ENCODE measurements at regions not wholly inside any gene's neighbourhood (a gene's known extent, or its start where the extent isn't known, plus 50 kb on each side); places are given as distances from the start of the nearest gene placed in this dataset.

DNA sequence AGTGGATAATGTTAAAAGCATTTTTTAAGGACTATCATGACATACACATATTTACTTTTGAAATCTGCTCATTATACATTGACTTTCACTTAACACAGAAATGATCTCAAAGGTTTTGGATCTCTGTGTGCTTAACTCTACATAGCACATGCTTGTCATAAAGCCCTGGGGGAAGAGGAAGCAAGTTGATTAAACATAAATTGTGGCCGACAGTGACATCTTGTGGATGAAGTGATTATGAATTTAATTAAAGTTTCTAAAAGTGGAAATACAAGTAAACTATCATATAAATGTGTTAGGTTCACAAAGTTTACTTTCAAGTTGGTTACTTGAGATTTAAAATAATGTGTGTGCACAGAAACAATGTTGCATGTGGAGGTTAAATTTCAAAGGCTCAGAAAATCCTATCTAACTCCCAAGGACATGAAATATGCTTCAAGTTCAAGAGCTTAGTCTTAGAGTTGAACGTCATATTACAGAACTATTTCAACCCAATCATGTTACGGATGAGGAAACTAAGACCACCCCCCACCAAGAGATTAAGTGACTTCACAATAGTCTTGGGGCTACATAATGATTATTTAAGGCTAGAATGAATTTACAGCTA lies 1247.8 kb downstream of the GATA3 start:
- Histone ChIP-seq H3K4me3 (no peak overlapping the region), H3K36me3 (no peaks in the 10 kb centered on the region), H3K9me3 (no peaks in the 10 kb centered on the region), H3K27me3 (peaks cover 12% of the 10 kb centered on the region), H3K27ac (no peak overlapping the region), H3K4me1 (no peaks in the 10 kb centered on the region)
- ATAC-seq (peak; percentile 79), DNase-seq (no peak)
- TF ChIP-seq, protein P1, sequence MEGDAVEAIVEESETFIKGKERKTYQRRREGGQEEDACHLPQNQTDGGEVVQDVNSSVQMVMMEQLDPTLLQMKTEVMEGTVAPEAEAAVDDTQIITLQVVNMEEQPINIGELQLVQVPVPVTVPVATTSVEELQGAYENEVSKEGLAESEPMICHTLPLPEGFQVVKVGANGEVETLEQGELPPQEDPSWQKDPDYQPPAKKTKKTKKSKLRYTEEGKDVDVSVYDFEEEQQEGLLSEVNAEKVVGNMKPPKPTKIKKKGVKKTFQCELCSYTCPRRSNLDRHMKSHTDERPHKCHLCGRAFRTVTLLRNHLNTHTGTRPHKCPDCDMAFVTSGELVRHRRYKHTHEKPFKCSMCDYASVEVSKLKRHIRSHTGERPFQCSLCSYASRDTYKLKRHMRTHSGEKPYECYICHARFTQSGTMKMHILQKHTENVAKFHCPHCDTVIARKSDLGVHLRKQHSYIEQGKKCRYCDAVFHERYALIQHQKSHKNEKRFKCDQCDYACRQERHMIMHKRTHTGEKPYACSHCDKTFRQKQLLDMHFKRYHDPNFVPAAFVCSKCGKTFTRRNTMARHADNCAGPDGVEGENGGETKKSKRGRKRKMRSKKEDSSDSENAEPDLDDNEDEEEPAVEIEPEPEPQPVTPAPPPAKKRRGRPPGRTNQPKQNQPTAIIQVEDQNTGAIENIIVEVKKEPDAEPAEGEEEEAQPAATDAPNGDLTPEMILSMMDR (IDR thresholded peaks at IDR 0.05): peak; percentile 44
- intact Hi-C loops (cut with DNase I): no loop called here

DNA sequence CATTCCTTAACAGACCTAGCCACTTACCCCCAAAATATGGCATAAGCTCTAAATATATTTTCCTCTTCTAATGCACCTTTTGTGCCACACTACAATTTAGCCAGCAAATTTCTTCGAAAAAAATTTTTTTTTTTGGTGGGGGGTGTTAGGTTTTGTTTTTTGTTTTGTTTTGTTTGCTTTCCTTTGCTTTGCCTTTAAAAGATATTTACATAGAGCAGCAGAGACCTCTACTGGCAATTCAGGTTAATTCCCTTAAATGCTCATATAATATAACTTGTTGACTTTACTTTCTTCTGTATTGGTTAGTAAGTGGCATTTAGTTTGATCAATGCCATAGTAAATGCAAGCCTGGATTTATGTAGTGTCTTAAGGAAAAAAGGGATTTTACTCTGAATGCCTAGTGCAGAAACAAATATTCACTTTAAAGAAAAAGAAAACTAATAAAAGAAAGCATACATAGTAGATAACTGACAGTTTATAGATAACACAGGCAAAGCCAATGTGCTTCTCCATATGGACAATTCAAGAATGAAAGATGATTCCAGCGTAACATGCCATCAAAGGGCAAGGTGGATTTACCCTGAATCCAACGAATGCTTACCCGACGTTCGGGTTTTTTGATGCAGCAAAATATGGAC lies 1250.6 kb downstream of the GATA3 start:
- intact Hi-C loops (cut with DNase I): no loop called here
- H3K4me3 ChIP-seq: no peak overlapping the region
- H3K27ac ChIP-seq: no peak overlapping the region
- DNase-seq: no peak
- no peaks in the 10 kb centered on the region for H3K4me1 ChIP-seq
- H3K36me3 ChIP-seq: no peaks in the 10 kb centered on the region
- H3K9me3 ChIP-seq: no peaks in the 10 kb centered on the region
- TF ChIP-seq, protein P1 (IDR thresholded peaks at IDR 0.05): peak; percentile 42
- no peak for ATAC-seq
- peaks cover 21% of the 10 kb centered on the region for H3K27me3 ChIP-seq

DNA sequence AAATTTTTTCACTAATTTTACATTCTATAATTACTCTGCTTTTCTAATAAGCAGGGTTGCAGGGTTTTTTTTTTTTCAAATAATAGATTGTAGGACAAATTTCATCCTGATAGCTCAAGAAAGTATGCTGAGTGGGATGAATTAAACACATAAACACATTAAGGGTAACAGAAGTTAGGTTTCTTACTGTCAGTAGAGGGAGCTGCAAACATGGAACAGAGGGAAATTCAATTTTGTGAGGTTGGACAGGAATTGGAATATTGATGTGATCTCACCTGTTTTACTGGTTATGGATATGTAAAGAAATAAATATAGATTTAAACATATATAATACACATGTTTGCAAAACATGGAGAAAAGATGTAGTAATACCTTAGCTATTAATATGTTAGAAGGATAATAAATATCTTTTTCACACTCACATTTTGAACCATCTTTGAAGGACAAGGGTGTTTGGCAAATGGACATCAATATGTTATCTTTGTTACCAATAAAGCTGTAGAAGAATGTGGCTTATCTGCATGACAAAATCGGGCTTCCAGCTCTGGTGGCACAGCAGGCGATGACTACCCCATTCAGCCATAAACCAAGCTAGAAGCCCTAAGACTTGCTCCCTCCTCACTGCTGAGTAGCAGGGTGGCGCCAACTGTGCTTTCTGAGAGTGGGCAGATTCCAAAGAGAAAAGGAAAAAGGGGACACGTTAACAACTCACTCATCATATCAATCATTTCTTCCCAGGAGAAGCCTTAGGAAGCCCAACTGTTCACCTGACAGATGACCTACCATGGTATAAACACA lies 1257.4 kb downstream of the GATA3 start:
- intact Hi-C loops (cut with DNase I): no loop called here
- no peaks in the 10 kb centered on the region for H3K36me3 ChIP-seq
- TF ChIP-seq, protein P1 (IDR thresholded peaks at IDR 0.05): no peak
- DNase-seq (no peak), ATAC-seq (no peak)
- H3K27ac ChIP-seq: no peak overlapping the region
- peaks cover 18% of the 10 kb centered on the region for H3K27me3 ChIP-seq
- no peaks in the 10 kb centered on the region for H3K4me1 ChIP-seq
- no peaks in the 10 kb centered on the region for H3K9me3 ChIP-seq
- H3K4me3 ChIP-seq: no peak overlapping the region

DNA sequence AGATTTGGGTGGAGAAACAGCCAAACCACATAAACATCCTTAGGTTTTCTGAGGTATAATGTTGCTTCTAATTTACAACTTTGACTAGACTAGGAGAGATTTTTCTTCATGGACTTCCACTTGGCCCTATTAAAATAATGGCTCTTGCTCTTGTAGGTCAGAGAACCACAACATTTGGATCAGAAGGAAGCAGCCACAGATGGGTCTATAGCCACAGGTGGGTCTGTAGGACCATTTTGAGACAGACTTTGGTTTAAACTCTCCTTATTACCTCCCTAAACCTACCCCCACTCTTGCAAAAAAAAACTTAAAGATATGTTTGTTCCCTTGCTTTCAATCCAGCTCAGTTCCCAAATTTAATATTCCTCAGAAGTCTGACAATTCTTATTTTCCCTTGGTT lies 1260.8 kb downstream of the GATA3 start:
- no peak for DNase-seq
- TF ChIP-seq, protein P1 (IDR thresholded peaks at IDR 0.05): no peak
- Histone ChIP-seq H3K9me3 (no peaks in the 10 kb centered on the region), H3K4me1 (no peaks in the 10 kb centered on the region), H3K4me3 (no peak overlapping the region), H3K36me3 (no peaks in the 10 kb centered on the region), H3K27ac (no peak overlapping the region), H3K27me3 (peaks cover 7% of the 10 kb centered on the region)
- no peak for ATAC-seq
- intact Hi-C loops (cut with DNase I): no loop called here

DNA sequence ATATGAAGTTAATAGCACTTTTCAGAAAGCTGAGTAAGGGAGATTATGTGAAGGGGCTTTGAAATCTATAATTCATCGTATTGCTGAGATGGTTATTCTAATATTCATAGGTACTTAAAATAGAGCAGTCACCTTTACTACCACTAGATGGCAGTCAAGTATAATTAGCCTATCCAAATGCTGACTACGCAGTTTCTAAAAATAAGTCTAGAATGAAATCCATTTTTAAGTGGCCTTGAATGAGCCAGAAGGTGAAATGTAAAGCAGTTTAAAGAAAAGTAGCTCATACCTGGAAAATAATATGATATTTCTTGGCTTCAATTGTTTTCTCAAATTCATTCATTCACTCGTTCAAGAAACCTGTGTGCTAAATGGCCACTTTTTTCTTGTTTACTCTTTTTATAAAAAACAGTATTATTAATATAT lies 1277.1 kb downstream of the GATA3 start:
- no peak overlapping the region for H3K4me3 ChIP-seq
- no peaks in the 10 kb centered on the region for H3K4me1 ChIP-seq
- DNase-seq (no peak), ATAC-seq (peak; percentile 83)
- no peaks in the 10 kb centered on the region for H3K36me3 ChIP-seq
- H3K27me3 ChIP-seq: peaks cover 6% of the 10 kb centered on the region
- TF ChIP-seq, protein P1 (IDR thresholded peaks at IDR 0.05): peak; percentile 84
- intact Hi-C loops (cut with DNase I): no loop called here
- no peak overlapping the region for H3K27ac ChIP-seq
- H3K9me3 ChIP-seq: no peaks in the 10 kb centered on the region
